NCI-H226 (cell line): ENCODE measurements at regions not wholly inside any gene's neighbourhood (a gene's known extent, or its start where the extent isn't known, plus 50 kb on each side); places are given as distances from the start of the nearest gene placed in this dataset.
"Not testable (repeated sequence)": the region's sequence is repeated elsewhere in the genome, so short reads cannot be mapped to it uniquely, and the experiment has no call there.

Experiments
- DNase-seq: peaks from one replicate; pipeline ENCODE4 v3.0.0-alpha.2; 2015

GRCh38 chr2:67716895-67717396 lies 319.8 kb downstream of the ETAA1 start:
- no peak for DNase-seq

GRCh38 chr2:67717692-67718091 lies 320.6 kb downstream of the ETAA1 start:
- no peak for DNase-seq

GRCh38 chr2:67719351-67719750 lies 322.2 kb downstream of the ETAA1 start:
- DNase-seq: no peak

GRCh38 chr2:67721516-67721915 lies 324.4 kb downstream of the ETAA1 start:
- no peak for DNase-seq

GRCh38 chr2:67724261-67724660 lies 327.1 kb downstream of the ETAA1 start:
- no peak for DNase-seq

GRCh38 chr2:67725731-67726130 lies 328.6 kb downstream of the ETAA1 start:
- DNase-seq: no peak

- no peak for DNase-seq
These were observed 329.3 kb downstream of the ETAA1 start for GRCh38 chr2:67726416-67726815.

GRCh38 chr2:67727131-67727530 lies 330.0 kb downstream of the ETAA1 start:
- DNase-seq: no peak

GRCh38 chr2:67727623-67728022 lies 330.5 kb downstream of the ETAA1 start:
- no peak for DNase-seq

GRCh38 chr2:67729474-67729873 lies 332.3 kb downstream of the ETAA1 start:
- DNase-seq: no peak

GRCh38 chr2:67733517-67733916 lies 329.3 kb downstream of the C1D start:
- peak; percentile 74 for DNase-seq

- DNase-seq: no peak
These were observed 310.6 kb downstream of the C1D start for GRCh38 chr2:67752199-67752598.

- DNase-seq: peak; percentile 65
These were observed 309.8 kb downstream of the C1D start for GRCh38 chr2:67752969-67753368.

GRCh38 chr2:67755156-67755882 lies 307.5 kb downstream of the C1D start:
- no peak for DNase-seq

- DNase-seq: no peak
These were observed 301.8 kb downstream of the C1D start for GRCh38 chr2:67760995-67761394.

- no peak for DNase-seq
These were observed 291.4 kb downstream of the C1D start for GRCh38 chr2:67771380-67771779.

- DNase-seq: no peak
These were observed 290.3 kb downstream of the C1D start for GRCh38 chr2:67772216-67773170.

GRCh38 chr2:67773851-67774250 lies 289.0 kb downstream of the C1D start:
- DNase-seq: no peak

GRCh38 chr2:67776276-67776675 lies 286.5 kb downstream of the C1D start:
- DNase-seq: no peak

GRCh38 chr2:67777010-67777409 lies 285.8 kb downstream of the C1D start:
- no peak for DNase-seq

- DNase-seq: no peak
These were observed 284.9 kb downstream of the C1D start for GRCh38 chr2:67777836-67778429.

- not testable (repeated sequence) for DNase-seq
These were observed 282.0 kb downstream of the C1D start for GRCh38 chr2:67780841-67781240.

GRCh38 chr2:67782443-67782842 lies 280.4 kb downstream of the C1D start:
- DNase-seq: no peak
